PFSK-1 (cell line): ENCODE measurements at regions not wholly inside any gene's neighbourhood (a gene's known extent, or its start where the extent isn't known, plus 50 kb on each side); places are given as distances from the start of the nearest gene placed in this dataset.

ENCODE experiments used
- POLR2AphosphoS5 ChIP-seq: IDR thresholded peaks from 2 replicates; pipeline ENCODE4 v1.6.1; 2012; ENCODE audit warnings: low read depth, mild to moderate bottlenecking, control low read depth, low read length, moderate library complexity
- REST ChIP-seq, 2 experiments: IDR thresholded peaks; 2 replicates each; pipeline versions ENCODE4 v1.6.1 to v1.8.0; 2011 to 2012; ENCODE audit warnings: low read depth in 2 of 2, low read length in 2 of 2, control low read depth in 1 of 2, inconsistent platforms in 1 of 2, mild to moderate bottlenecking in 1 of 2, moderate library complexity in 1 of 2; ENCODE audit not compliant: insufficient read depth in 1 of 2
- SIN3A ChIP-seq: IDR thresholded peaks from 2 replicates; pipeline ENCODE4 v1.6.1; 2012; ENCODE audit warnings: mild to moderate bottlenecking, low read length, moderate library complexity, borderline replicate concordance; ENCODE audit not compliant: insufficient read depth
- TAF1 ChIP-seq: IDR thresholded peaks from 2 replicates; pipeline ENCODE4 v1.6.1; 2012; ENCODE audit warnings: low read length, control low read depth, borderline replicate concordance; ENCODE audit not compliant: insufficient read depth

DNA sequence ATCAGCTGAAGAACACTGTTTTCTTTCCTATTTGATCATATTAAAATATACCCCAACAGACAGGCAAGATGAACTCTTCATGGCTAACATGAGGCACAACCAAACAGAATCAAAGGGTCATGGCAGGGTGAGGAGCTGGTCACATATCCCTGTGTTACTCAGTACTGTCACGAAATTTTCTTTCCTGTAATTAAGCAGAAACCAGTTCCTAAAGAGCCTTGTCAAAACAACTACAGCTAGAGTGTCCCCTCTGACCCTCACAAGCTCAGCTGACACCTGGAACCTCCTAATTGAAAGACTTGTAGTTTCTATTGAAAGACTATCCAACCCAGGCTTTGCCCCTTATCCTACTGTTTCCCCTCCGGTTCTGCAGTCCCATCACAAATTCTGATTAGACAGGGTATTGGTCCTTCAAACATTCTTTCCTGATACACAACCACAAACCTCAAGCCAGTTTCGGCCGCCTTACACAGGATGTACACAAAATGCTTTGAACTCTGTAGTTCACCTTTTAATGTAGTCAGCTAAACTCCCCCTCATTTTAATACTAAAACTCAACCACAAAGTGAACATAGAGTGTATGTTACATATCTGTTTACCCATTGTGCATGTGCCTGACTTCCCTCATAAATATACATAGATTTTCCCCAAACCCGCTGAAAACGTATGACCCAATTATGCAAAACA lies 651.9 kb downstream of the MRPL39 start:
- TF ChIP-seq POLR2AphosphoS5 (no peak), TAF1 (no peak), REST (IDR thresholded peaks at IDR 0.05; ENCODE audit: insufficient read depth in 1 of 2, low read depth in 2 of 2, low read length in 2 of 2) (no peak), SIN3A (no peak)
